HL-60 (cell line): ENCODE measurements at regions not wholly inside any gene's neighbourhood (a gene's known extent, or its start where the extent isn't known, plus 50 kb on each side); places are given as distances from the start of the nearest gene placed in this dataset.

Source experiments
- DNase-seq, 2 experiments: peaks; one replicate each; pipeline ENCODE4 v3.0.0-alpha.2; 2010 to 2020; ENCODE audit warnings: low read depth in 1 of 2, low spot score in 1 of 2
- H3K27ac ChIP-seq: fragments of 250-450 bp; sonication (Bioruptor Pico); replicated peaks from 2 replicates; pipeline ENCODE4 v1.5.1; 2020; ENCODE audit warnings: mild to moderate bottlenecking, moderate library complexity
- H3K27me3 ChIP-seq: fragments of 250-450 bp; sonication (Bioruptor Pico); 2 replicates; pipeline ENCODE4 v1.5.1; 2021; ENCODE audit warnings: mild to moderate bottlenecking, moderate library complexity; ENCODE audit not compliant: insufficient read depth, poor library complexity, severe bottlenecking
- H3K4me3 ChIP-seq: replicated peaks from 2 replicates; pipeline ENCODE4 v1.5.1; 2011; ENCODE audit warnings: mild to moderate bottlenecking, control low read depth, low read length; ENCODE audit not compliant: insufficient read depth
- CTCF ChIP-seq: IDR thresholded peaks from one replicate; pipeline ENCODE4 v1.5.1; 2011; ENCODE audit warnings: low read length, control low read depth, inconsistent platforms; ENCODE audit not compliant: insufficient read depth
- GABPA ChIP-seq: IDR thresholded peaks from 2 replicates; pipeline ENCODE4 v1.6.1; 2012; ENCODE audit warnings: low read depth
- POLR2AphosphoS5 ChIP-seq: IDR thresholded peaks from 2 replicates; pipeline ENCODE4 v1.6.1; 2012; ENCODE audit warnings: low read depth
- REST ChIP-seq: IDR thresholded peaks from 2 replicates; pipeline ENCODE4 v1.6.1; 2012; ENCODE audit warnings: low read depth; ENCODE audit not compliant: insufficient replicate concordance
- SPI1 ChIP-seq: IDR thresholded peaks from 2 replicates; pipeline ENCODE4 v1.6.1; 2012; ENCODE audit warnings: low read depth, mild to moderate bottlenecking, borderline replicate concordance

- no peak for DNase-seq
- no peak for TF ChIP-seq GABPA
- TF ChIP-seq POLR2AphosphoS5, result no peak
- no peak for TF ChIP-seq SPI1
- TF ChIP-seq CTCF, result no peak
- no peak for TF ChIP-seq REST
- no peak overlapping the region for H3K4me3 ChIP-seq
- no peaks in the 10 kb centered on the region for H3K27me3 ChIP-seq
- no peak overlapping the region for H3K27ac ChIP-seq
Observed at GRCh38 chr6:132144456-132144855, 193.3 kb upstream of the CCN2 start.

GRCh38 chr6:132143258-132143657 lies 192.1 kb upstream of the CCN2 start:
- TF ChIP-seq GABPA (no peak), CTCF (no peak), REST (no peak), POLR2AphosphoS5 (no peak), SPI1 (no peak)
- DNase-seq, result no peak
- H3K27me3 ChIP-seq, result no peaks in the 10 kb centered on the region

GRCh38 chr6:132142768-132143167 lies 191.6 kb upstream of the CCN2 start:
- no peak for DNase-seq

More at GRCh38 chr6:132143258-132143657, 192.1 kb upstream of the CCN2 start:
- H3K27ac ChIP-seq, result no peak overlapping the region
- H3K4me3 ChIP-seq, result no peak overlapping the region

More at GRCh38 chr6:132142768-132143167, 191.6 kb upstream of the CCN2 start:
- H3K27ac ChIP-seq, result no peak overlapping the region
- H3K27me3 ChIP-seq, result no peaks in the 10 kb centered on the region
- H3K4me3 ChIP-seq, result no peak overlapping the region
- no peak for TF ChIP-seq REST
- TF ChIP-seq SPI1, result no peak
- TF ChIP-seq GABPA, result no peak
- no peak for TF ChIP-seq CTCF
- TF ChIP-seq POLR2AphosphoS5, result no peak
